HPDE6-E6E7 (cell line): ENCODE measurements at regions not wholly inside any gene's neighbourhood (a gene's known extent, or its start where the extent isn't known, plus 50 kb on each side); places are given as distances from the start of the nearest gene placed in this dataset.

Source experiments
- DNase-seq: peaks from one replicate; pipeline ENCODE4 v3.0.0; 2011; ENCODE audit warnings: missing footprints; ENCODE audit errors: extremely low spot score

GRCh38 chr10:128465697-128466096 is 339.5 kb upstream of the MKI67 start:
- DNase-seq = no peak

GRCh38 chr10:128466831-128467371 is 340.7 kb upstream of the MKI67 start:
- no peak for DNase-seq

GRCh38 chr10:128468462-128468861 is 342.2 kb upstream of the MKI67 start:
- DNase-seq = no peak

GRCh38 chr10:128469515-128469914 is 343.3 kb upstream of the MKI67 start:
- DNase-seq = no peak

GRCh38 chr10:128470321-128470965 is 344.2 kb upstream of the MKI67 start:
- no peak for DNase-seq

- DNase-seq = no peak
These were observed 344.9 kb upstream of the MKI67 start for GRCh38 chr10:128471151-128471550.

GRCh38 chr10:128472196-128472595 is 346.0 kb upstream of the MKI67 start:
- DNase-seq = no peak

GRCh38 chr10:128473396-128473795 is 347.2 kb upstream of the MKI67 start:
- no peak for DNase-seq

GRCh38 chr10:128473911-128474310 is 347.7 kb upstream of the MKI67 start:
- no peak for DNase-seq

- no peak for DNase-seq
These were observed 348.3 kb upstream of the MKI67 start for GRCh38 chr10:128474571-128474970.

- no peak for DNase-seq
These were observed 349.6 kb upstream of the MKI67 start for GRCh38 chr10:128475686-128476367.

- no peak for DNase-seq
These were observed 350.1 kb upstream of the MKI67 start for GRCh38 chr10:128476368-128476725.

GRCh38 chr10:128476845-128477244 is 350.6 kb upstream of the MKI67 start:
- no peak for DNase-seq

GRCh38 chr10:128480601-128481000 is 354.4 kb upstream of the MKI67 start:
- DNase-seq = no peak

GRCh38 chr10:128481152-128481840 is 355.1 kb upstream of the MKI67 start:
- no peak for DNase-seq

GRCh38 chr10:128482052-128482451 is 355.8 kb upstream of the MKI67 start:
- no peak for DNase-seq

GRCh38 chr10:128483216-128483615 is 357.0 kb upstream of the MKI67 start:
- DNase-seq = no peak

- no peak for DNase-seq
These were observed 357.8 kb upstream of the MKI67 start for GRCh38 chr10:128484041-128484440.

GRCh38 chr10:128485701-128486235 is 359.5 kb upstream of the MKI67 start:
- DNase-seq = no peak

- DNase-seq = no peak
These were observed 361.3 kb upstream of the MKI67 start for GRCh38 chr10:128487517-128487916.

GRCh38 chr10:128489324-128490247 is 363.4 kb upstream of the MKI67 start:
- DNase-seq = no peak
